Hepatic stellate cell (primary cell): ENCODE measurements at regions not wholly inside any gene's neighbourhood (a gene's known extent, or its start where the extent isn't known, plus 50 kb on each side); places are given as distances from the start of the nearest gene placed in this dataset.

Experiments
- DNase-seq: peaks from one replicate; pipeline ENCODE4 v3.0.0; 2011; ENCODE audit warnings: low spot score

- DNase-seq: no peak
Observed at GRCh38 chr4:101593666-101594065, 196.9 kb upstream of the BANK1 start.

- DNase-seq: no peak
Observed at GRCh38 chr4:101584306-101584705, 206.2 kb upstream of the BANK1 start.

GRCh38 chr4:101563126-101563525 is 215.8 kb upstream of the PPP3CA start:
- DNase-seq: no peak

GRCh38 chr4:101556842-101557241 is 209.5 kb upstream of the PPP3CA start:
- DNase-seq: no peak

GRCh38 chr4:101555341-101555880 is 208.1 kb upstream of the PPP3CA start:
- no peak for DNase-seq

- no peak for DNase-seq
Observed at GRCh38 chr4:101540336-101540735, 193.0 kb upstream of the PPP3CA start.

- DNase-seq: no peak
Observed at GRCh38 chr4:101528526-101528925, 181.2 kb upstream of the PPP3CA start.

- no peak for DNase-seq
Observed at GRCh38 chr4:101527188-101527587, 179.9 kb upstream of the PPP3CA start.

GRCh38 chr4:101515566-101515965 is 168.2 kb upstream of the PPP3CA start:
- DNase-seq: no peak

- no peak for DNase-seq
Observed at GRCh38 chr4:101515099-101515498, 167.8 kb upstream of the PPP3CA start.

GRCh38 chr4:101512416-101512815 is 165.1 kb upstream of the PPP3CA start:
- no peak for DNase-seq

- no peak for DNase-seq
Observed at GRCh38 chr4:101501421-101501820, 154.1 kb upstream of the PPP3CA start.

- no peak for DNase-seq
Observed at GRCh38 chr4:101500742-101501141, 153.4 kb upstream of the PPP3CA start.

GRCh38 chr4:101475246-101475645 is 127.9 kb upstream of the PPP3CA start:
- no peak for DNase-seq

GRCh38 chr4:101471201-101471600 is 123.9 kb upstream of the PPP3CA start:
- no peak for DNase-seq

GRCh38 chr4:101464596-101464995 is 117.3 kb upstream of the PPP3CA start:
- DNase-seq: no peak

GRCh38 chr4:101458914-101459313 is 111.6 kb upstream of the PPP3CA start:
- DNase-seq: no peak

- no peak for DNase-seq
Observed at GRCh38 chr4:101458473-101458872, 111.1 kb upstream of the PPP3CA start.

- DNase-seq: no peak
Observed at GRCh38 chr4:101451086-101451485, 103.8 kb upstream of the PPP3CA start.

- no peak for DNase-seq
Observed at GRCh38 chr4:101441446-101441845, 94.1 kb upstream of the PPP3CA start.

- DNase-seq: no peak
Observed at GRCh38 chr4:101439926-101440325, 92.6 kb upstream of the PPP3CA start.

GRCh38 chr4:101421386-101421785 is 74.1 kb upstream of the PPP3CA start:
- DNase-seq: no peak

- no peak for DNase-seq
Observed at GRCh38 chr4:101420661-101421060, 73.3 kb upstream of the PPP3CA start.

- no peak for DNase-seq
Observed at GRCh38 chr4:101419336-101420135, 72.2 kb upstream of the PPP3CA start.
